NCI-H524 (cell line): ENCODE measurements at regions not wholly inside any gene's neighbourhood (a gene's known extent, or its start where the extent isn't known, plus 50 kb on each side); places are given as distances from the start of the nearest gene placed in this dataset.
A peak's percentile ranks its signal among the peaks of the same experiment; 100 is the strongest.
"Not testable (repeated sequence)": the region's sequence is repeated elsewhere in the genome, so short reads cannot be mapped to it uniquely, and the experiment has no call there.

ENCODE experiments used
- DNase-seq, 2 experiments: peaks; one replicate each; lab custom pipeline; 2025; lab: John Stamatoyannopoulos, UW

GRCh38 chr12:131437706-131438492, 273.0 kb upstream of the SFSWAP start:
- no peak for DNase-seq

DNA sequence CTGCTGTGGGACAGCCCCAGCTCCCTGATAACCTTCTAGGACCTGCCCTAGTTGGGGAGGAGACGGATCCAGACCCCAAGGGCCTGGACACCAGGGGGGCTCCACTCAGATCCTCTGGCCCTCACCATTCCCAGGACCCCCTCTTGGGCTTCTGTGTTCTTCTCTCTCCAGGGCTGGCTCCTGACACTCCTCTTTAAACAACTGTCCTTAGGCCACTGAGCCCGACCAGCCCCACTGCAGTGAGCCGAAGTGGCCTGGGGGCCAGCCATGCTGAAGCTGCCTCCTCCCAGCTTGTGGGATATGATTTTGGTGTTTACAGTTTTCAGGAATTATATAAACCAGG, 272.4 kb upstream of the SFSWAP start:
- DNase-seq, result not testable (repeated sequence)

GRCh38 chr12:131438881-131439280, 272.0 kb upstream of the SFSWAP start:
- no peak for DNase-seq

- not testable (repeated sequence) for DNase-seq
Measured at GRCh38 chr12:131439752-131440151, 271.1 kb upstream of the SFSWAP start.

- not testable (repeated sequence) for DNase-seq
Measured at GRCh38 chr12:131440209-131441059, 270.5 kb upstream of the SFSWAP start.

DNA sequence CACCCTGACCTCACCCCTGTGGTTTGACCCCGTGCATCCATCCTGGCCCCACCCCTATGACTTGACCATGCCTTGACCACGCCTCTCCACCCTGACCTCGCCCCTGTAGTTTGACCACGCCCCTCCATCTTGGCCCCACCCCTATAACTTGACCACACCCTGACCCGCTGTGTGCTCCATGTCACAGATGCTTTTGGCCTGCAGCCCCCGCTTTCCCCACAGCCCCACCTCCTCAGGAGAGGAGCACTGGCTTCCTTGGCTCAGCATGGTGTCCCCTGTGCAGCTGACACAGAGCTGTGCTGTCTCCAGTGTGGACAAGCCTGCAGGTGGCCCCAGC, 269.9 kb upstream of the SFSWAP start:
- DNase-seq, result no peak

GRCh38 chr12:131441638-131442336, 269.1 kb upstream of the SFSWAP start:
- DNase-seq, result no peak

DNA sequence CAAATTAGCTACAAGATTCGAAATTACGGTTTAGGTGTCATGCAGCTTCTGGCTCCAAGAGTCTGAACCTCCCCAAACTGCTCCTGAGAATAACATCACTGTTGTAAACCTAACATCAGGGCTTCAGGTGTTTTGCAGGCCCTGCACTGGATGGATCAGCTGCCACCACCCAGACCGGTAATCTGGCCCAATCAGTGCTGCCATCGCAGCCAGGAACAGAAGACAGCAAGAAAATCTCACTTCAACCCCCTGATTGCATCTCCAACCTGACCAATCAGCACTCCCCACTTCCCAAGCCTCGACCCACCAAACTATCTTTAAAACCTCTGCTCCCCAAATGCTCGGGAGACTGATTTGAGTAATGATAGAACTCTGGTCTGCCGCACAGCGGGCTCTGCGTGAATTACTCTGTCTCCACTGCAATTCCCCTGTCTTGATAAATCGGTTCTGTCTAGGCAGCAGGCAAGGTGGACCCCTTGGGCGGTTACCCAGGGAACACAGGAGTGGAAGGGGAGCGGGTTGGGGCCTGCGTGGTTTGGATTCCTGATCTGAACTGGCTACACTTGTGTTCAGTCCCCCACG, 268.5 kb upstream of the SFSWAP start:
- DNase-seq, result no peak

DNA sequence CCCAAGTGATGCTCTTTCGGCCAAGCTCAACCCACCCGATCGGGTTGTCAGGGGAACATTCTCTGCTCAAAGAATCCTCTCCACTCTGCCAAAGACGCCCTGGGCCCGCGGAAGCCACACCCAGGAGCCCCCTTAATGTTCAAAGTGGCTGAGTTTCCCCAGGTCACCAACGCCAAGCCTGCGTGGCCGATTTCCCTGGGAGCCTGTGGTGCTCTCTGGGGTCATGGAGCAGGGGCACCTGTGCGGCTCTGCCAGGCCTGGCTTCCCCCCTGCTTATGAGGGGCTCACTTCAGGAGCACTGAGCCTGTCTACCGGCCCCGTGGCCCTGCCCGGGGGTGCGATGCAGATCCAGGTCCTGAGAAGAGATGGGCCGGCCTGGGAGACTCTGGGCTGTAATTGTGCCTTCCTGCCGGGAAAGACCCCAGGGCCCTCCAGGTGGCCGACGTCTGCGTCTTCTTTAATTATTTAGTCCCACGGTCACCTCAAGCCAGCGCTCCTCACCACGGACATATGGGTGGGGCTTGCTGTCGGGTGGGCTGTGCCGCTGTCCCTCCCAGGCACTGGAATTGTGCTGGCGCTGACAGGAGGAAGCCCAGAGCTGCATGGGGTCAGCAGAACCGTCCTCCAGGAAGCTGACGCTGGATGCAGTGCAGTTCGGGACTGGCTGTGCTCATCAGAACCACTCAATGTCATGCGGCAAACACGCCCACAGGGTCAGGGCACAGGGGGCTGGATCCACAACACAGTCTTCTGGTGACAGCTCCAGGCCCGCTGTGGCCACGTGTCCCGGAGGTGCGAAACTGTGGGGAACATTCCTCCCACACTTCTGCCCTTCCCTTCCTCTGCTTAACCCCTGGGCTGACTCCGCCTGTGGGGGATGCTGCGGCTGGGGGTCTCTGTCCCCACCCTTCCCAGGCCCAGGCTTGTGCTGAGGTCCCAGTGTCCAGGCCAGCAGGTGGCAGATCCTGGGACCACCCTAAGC, 267.6 kb upstream of the SFSWAP start:
- no peak for DNase-seq

GRCh38 chr12:131444220-131445164, 266.4 kb upstream of the SFSWAP start:
- DNase-seq, result no peak

DNA sequence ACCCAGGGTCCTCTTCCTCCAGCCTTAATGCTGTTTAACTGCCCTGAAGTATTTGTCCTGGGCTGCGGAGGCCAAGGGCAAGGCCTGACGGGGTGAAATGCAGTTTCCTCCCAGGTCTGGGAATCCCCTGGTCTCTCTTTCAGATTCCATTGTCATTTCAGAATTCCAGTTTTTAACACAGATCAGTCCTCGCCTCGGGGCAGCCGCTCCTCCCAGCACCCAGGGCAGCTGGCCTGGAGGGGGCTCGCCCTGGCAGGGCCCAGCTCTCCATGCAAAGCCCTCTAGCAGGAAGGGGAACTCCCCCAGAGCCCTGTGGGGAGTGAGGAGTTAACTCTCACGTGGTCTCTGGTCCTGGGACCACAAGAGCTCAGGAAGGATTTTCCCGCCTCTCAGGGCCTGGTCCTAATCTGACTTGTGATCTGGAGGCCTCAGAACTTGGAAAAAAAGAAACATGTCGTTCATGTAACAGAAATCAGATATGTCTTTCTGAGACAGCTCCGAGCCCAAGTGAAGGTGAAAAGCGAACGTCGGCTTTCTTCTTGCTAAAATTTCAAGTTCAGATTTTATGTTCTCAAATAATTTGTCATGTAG, 265.6 kb upstream of the SFSWAP start:
- no peak for DNase-seq

GRCh38 chr12:131445795-131446194, 265.1 kb upstream of the SFSWAP start:
- no peak for DNase-seq

DNA sequence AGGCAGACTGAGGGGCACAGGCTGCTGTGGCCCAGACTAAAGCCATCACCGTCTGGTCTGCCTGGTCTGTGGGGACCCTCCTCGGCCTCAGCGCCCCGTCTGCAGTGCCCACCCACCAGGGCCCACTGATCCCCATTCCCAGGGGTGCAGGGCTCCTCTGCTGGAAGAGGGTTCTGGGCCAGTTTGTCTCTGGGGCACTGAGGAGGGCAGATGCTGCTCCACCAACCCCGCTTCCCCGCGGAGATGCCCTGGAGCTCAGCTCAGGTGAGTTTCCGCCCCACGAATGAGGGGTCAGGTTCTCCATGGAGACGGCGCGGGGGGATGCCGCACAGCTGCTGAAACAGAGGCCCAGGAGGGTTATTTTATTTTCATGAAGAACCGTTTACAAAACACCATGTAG, 263.3 kb upstream of the SFSWAP start:
- not testable (repeated sequence) for DNase-seq

DNA sequence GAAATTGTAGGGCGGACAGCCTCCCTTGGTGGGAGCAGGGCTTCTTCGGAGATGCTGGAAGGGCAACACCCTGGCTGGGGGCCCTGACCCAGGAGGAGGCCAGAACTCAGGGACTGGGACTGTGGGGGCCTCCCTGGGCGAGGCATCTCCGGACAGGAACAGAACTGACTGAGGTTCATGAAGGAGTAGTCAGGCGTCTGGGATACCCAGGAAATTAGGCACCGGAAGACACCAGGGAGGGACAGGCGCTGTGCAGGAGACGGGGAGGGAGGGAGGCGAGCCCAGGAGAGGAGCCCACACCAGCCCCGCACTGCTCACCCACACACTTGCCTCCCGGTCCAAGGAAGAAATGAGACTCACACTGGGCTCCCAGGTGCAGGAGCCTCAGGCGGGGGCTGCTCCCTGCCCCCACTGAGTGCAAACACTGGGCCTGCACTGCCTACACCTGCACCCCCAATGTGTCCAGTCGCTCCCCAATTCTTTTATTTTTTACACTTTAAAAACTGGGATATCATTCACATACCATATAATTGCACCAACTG, 262.6 kb upstream of the SFSWAP start:
- DNase-seq, result no peak

GRCh38 chr12:131449027-131449426, 261.9 kb upstream of the SFSWAP start:
- no peak for DNase-seq

DNA sequence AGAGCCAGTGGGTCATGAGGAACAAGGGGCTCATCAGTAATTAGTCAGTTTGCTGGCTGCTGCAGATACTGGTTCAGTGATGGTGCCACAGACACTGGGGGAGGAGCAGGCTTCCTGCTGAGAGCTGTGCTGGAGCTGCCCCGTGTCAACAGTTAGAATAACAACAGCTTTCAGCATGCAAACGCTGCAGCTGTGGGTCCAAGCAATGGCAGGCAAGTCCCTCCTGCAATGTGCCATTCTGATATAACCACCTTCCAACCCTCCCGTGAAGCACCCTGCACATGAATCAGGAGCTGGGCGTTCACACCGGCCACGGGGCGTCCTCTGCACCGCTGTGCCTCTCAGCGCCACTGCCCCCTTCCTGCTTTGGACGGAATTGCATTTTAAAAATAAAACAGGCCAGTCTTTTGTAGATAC, 258.4 kb upstream of the SFSWAP start:
- DNase-seq, result no peak

DNA sequence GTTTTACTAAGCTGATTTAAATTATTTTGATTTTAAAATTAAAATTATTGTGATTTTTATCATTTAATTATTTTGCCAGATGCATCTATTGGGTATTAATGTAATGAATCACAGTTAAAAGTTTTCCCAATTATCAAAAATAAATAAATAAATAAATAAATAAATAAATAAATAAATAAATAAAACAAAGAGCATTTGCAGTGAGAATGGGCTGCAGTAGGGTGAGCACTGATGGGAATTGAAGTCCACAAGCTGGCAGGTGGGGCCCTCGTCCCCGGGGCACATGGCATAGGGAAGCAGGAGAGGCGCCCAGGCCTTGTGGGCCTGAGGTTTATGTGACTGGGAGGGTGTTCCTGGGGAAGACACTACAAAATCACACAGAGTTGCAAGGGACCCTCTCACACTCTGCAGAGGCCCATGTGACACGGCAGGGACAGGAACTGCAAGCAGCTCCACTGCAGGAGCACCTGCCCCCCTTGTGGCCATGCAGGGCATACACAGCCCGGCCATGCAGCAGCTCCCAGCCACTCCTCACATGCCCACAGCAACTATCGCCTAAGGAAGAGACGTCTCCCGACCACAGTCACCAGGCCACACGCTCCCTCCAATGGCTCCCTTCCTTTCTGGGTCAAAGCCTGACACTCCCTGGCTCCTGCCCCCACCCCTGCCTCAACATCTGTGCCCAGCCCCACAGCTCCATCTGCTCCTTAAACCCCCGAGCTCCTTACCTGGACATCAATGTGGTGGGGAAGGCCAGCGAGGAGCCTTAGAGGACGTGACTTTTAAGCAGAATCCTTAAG, 256.3 kb upstream of the SFSWAP start:
- peak; percentile 17 to 59 for DNase-seq

GRCh38 chr12:131455218-131455506, 255.7 kb upstream of the SFSWAP start:
- DNase-seq, result no peak
